22Rv1 (cell line): ENCODE measurements at regions not wholly inside any gene's neighbourhood (a gene's known extent, or its start where the extent isn't known, plus 50 kb on each side); places are given as distances from the start of the nearest gene placed in this dataset.

Source experiments
- H3K27ac ChIP-seq: fragments of 450-650 bp; 2 replicates; pipeline ENCODE4 v1.5.1; 2017
- CTCF ChIP-seq: fragments of 450-650 bp; IDR thresholded peaks from 2 replicates; pipeline ENCODE4 v1.5.1; 2017; ENCODE audit warnings: mild to moderate bottlenecking
- ZFX ChIP-seq: fragments of 450-650 bp; IDR thresholded peaks from 2 replicates; pipeline ENCODE4 v1.6.1; 2017; ENCODE audit warnings: antibody characterized with exemption, borderline replicate concordance

- no peak overlapping the region for H3K27ac ChIP-seq
- no peak for TF ChIP-seq CTCF
- TF ChIP-seq ZFX, result no peak
Measured at GRCh38 chr17:5714993-5715392, 130.7 kb upstream of the NLRP1 start.

GRCh38 chr17:5715478-5715877 is 131.2 kb upstream of the NLRP1 start:
- no peak for TF ChIP-seq ZFX
- TF ChIP-seq CTCF, result no peak
- H3K27ac ChIP-seq, result no peak overlapping the region

- no peak overlapping the region for H3K27ac ChIP-seq
- TF ChIP-seq ZFX (no peak), CTCF (no peak)
Measured at GRCh38 chr17:5718726-5719125, 134.4 kb upstream of the NLRP1 start.

- TF ChIP-seq ZFX (no peak), CTCF (no peak)
- H3K27ac ChIP-seq, result no peak overlapping the region
Measured at GRCh38 chr17:5719976-5720375, 135.7 kb upstream of the NLRP1 start.

GRCh38 chr17:5730373-5730772 is 146.1 kb upstream of the NLRP1 start:
- H3K27ac ChIP-seq, result no peak overlapping the region
- no peak for TF ChIP-seq CTCF
- no peak for TF ChIP-seq ZFX

- no peak for TF ChIP-seq CTCF
- no peak for TF ChIP-seq ZFX
- H3K27ac ChIP-seq, result no peak overlapping the region
Measured at GRCh38 chr17:5740937-5741336, 156.6 kb upstream of the NLRP1 start.

GRCh38 chr17:5741810-5742209 is 157.5 kb upstream of the NLRP1 start:
- H3K27ac ChIP-seq, result no peak overlapping the region

More at GRCh38 chr17:5741810-5742209, 157.5 kb upstream of the NLRP1 start:
- TF ChIP-seq ZFX (no peak), CTCF (no peak)
